ENCODE measurements at regions not wholly inside any gene's neighbourhood (a gene's known extent, or its start where the extent isn't known, plus 50 kb on each side); places are given as distances from the start of the nearest gene placed in this dataset.

GRCh38 chr3:162211470-162211869 lies 714.9 kb downstream of the OTOL1 start:
- DNase-seq (ENCODE audit: low spot score): no peak
- Mint-ChIP-seq H3K4me1 (ENCODE audit: unreplicated experiment) (no peaks in the 10 kb centered on the region), H3K9me3 (ENCODE audit: unreplicated experiment) (no peaks in the 10 kb centered on the region), H3K4me3 (ENCODE audit: unreplicated experiment) (no peak overlapping the region), H3K36me3 (ENCODE audit: low read depth, unreplicated experiment) (no peaks in the 10 kb centered on the region), H3K27me3 (ENCODE audit: unreplicated experiment) (no peaks in the 10 kb centered on the region), H3K27ac (ENCODE audit: unreplicated experiment) (no peak overlapping the region)
- no peak for TF ChIP-seq CTCF (IDR thresholded peaks at IDR 0.05; ENCODE audit: unreplicated experiment)

GRCh38 chr3:162213196-162213595 lies 716.6 kb downstream of the OTOL1 start:
- no peak for DNase-seq (ENCODE audit: low spot score)
- Mint-ChIP-seq H3K9me3 (ENCODE audit: unreplicated experiment) (no peaks in the 10 kb centered on the region), H3K4me3 (ENCODE audit: unreplicated experiment) (no peak overlapping the region), H3K27me3 (ENCODE audit: unreplicated experiment) (no peaks in the 10 kb centered on the region), H3K4me1 (ENCODE audit: unreplicated experiment) (no peaks in the 10 kb centered on the region), H3K36me3 (ENCODE audit: low read depth, unreplicated experiment) (no peaks in the 10 kb centered on the region), H3K27ac (ENCODE audit: unreplicated experiment) (no peak overlapping the region)
- TF ChIP-seq CTCF (IDR thresholded peaks at IDR 0.05; ENCODE audit: unreplicated experiment): no peak

GRCh38 chr3:162213956-162214355 lies 717.3 kb downstream of the OTOL1 start:
- no peak for DNase-seq (ENCODE audit: low spot score)
- no peaks in the 10 kb centered on the region for H3K36me3 Mint-ChIP-seq (ENCODE audit: low read depth, unreplicated experiment)
- no peak overlapping the region for H3K27ac Mint-ChIP-seq (ENCODE audit: unreplicated experiment)
- no peaks in the 10 kb centered on the region for H3K4me1 Mint-ChIP-seq (ENCODE audit: unreplicated experiment)
- no peaks in the 10 kb centered on the region for H3K27me3 Mint-ChIP-seq (ENCODE audit: unreplicated experiment)
- H3K4me3 Mint-ChIP-seq (ENCODE audit: unreplicated experiment): no peak overlapping the region
- no peaks in the 10 kb centered on the region for H3K9me3 Mint-ChIP-seq (ENCODE audit: unreplicated experiment)
- TF ChIP-seq CTCF (IDR thresholded peaks at IDR 0.05; ENCODE audit: unreplicated experiment): no peak

- Mint-ChIP-seq H3K4me1 (ENCODE audit: unreplicated experiment) (no peaks in the 10 kb centered on the region), H3K27me3 (ENCODE audit: unreplicated experiment) (no peaks in the 10 kb centered on the region), H3K4me3 (ENCODE audit: unreplicated experiment) (no peak overlapping the region), H3K36me3 (ENCODE audit: low read depth, unreplicated experiment) (no peaks in the 10 kb centered on the region), H3K9me3 (ENCODE audit: unreplicated experiment) (no peaks in the 10 kb centered on the region), H3K27ac (ENCODE audit: unreplicated experiment) (no peak overlapping the region)
- no peak for TF ChIP-seq CTCF (IDR thresholded peaks at IDR 0.05; ENCODE audit: unreplicated experiment)
- no peak for DNase-seq (ENCODE audit: low spot score)
Observed at GRCh38 chr3:162217647-162218046, 721.0 kb downstream of the OTOL1 start.

- no peaks in the 10 kb centered on the region for H3K36me3 Mint-ChIP-seq (ENCODE audit: low read depth, unreplicated experiment)
- no peaks in the 10 kb centered on the region for H3K4me1 Mint-ChIP-seq (ENCODE audit: unreplicated experiment)
- no peaks in the 10 kb centered on the region for H3K27me3 Mint-ChIP-seq (ENCODE audit: unreplicated experiment)
- no peaks in the 10 kb centered on the region for H3K9me3 Mint-ChIP-seq (ENCODE audit: unreplicated experiment)
- no peak overlapping the region for H3K4me3 Mint-ChIP-seq (ENCODE audit: unreplicated experiment)
- DNase-seq (ENCODE audit: low spot score): no peak
- no peak overlapping the region for H3K27ac Mint-ChIP-seq (ENCODE audit: unreplicated experiment)
- TF ChIP-seq CTCF (IDR thresholded peaks at IDR 0.05; ENCODE audit: unreplicated experiment): no peak
Observed at GRCh38 chr3:162218479-162218878, 721.9 kb downstream of the OTOL1 start.
